NCI-H226 (cell line): ENCODE measurements at regions not wholly inside any gene's neighbourhood (a gene's known extent, or its start where the extent isn't known, plus 50 kb on each side); places are given as distances from the start of the nearest gene placed in this dataset.
A peak's percentile ranks its signal among the peaks of the same experiment; 100 is the strongest.

Experiments
- DNase-seq: peaks from one replicate; pipeline ENCODE4 v3.0.0-alpha.2; 2015

GRCh38 chr6:22078802-22079545 is 217.9 kb downstream of the PRL start:
- DNase-seq = no peak

- no peak for DNase-seq
Measured at GRCh38 chr6:22079783-22080182, 217.1 kb downstream of the PRL start.

- no peak for DNase-seq
Measured at GRCh38 chr6:22081709-22082108, 215.1 kb downstream of the PRL start.

- no peak for DNase-seq
Measured at GRCh38 chr6:22082218-22082617, 214.6 kb downstream of the PRL start.

GRCh38 chr6:22083119-22083518 is 213.7 kb downstream of the PRL start:
- DNase-seq = no peak

- no peak for DNase-seq
Measured at GRCh38 chr6:22087960-22088706, 208.7 kb downstream of the PRL start.

GRCh38 chr6:22091424-22091948 is 205.3 kb downstream of the PRL start:
- no peak for DNase-seq

- no peak for DNase-seq
Measured at GRCh38 chr6:22095836-22096235, 201.0 kb downstream of the PRL start.

- no peak for DNase-seq
Measured at GRCh38 chr6:22098601-22099031, 198.2 kb downstream of the PRL start.

GRCh38 chr6:22099231-22099630 is 197.6 kb downstream of the PRL start:
- no peak for DNase-seq

GRCh38 chr6:22099923-22100322 is 196.9 kb downstream of the PRL start:
- no peak for DNase-seq

GRCh38 chr6:22101163-22101562 is 195.7 kb downstream of the PRL start:
- DNase-seq = no peak

GRCh38 chr6:22102671-22103070 is 194.2 kb downstream of the PRL start:
- no peak for DNase-seq

- DNase-seq = no peak
Measured at GRCh38 chr6:22106451-22106850, 190.4 kb downstream of the PRL start.

GRCh38 chr6:22106961-22107360 is 189.9 kb downstream of the PRL start:
- no peak for DNase-seq

- no peak for DNase-seq
Measured at GRCh38 chr6:22108199-22108598, 188.6 kb downstream of the PRL start.

- DNase-seq = no peak
Measured at GRCh38 chr6:22110061-22110460, 186.8 kb downstream of the PRL start.

GRCh38 chr6:22112461-22112860 is 184.4 kb downstream of the PRL start:
- peak; percentile 74 for DNase-seq

- DNase-seq = peak; percentile 95
Measured at GRCh38 chr6:22113026-22113766, 183.6 kb downstream of the PRL start.

- no peak for DNase-seq
Measured at GRCh38 chr6:22115559-22115958, 181.3 kb downstream of the PRL start.

- DNase-seq = no peak
Measured at GRCh38 chr6:22117631-22118030, 179.2 kb downstream of the PRL start.

- DNase-seq = no peak
Measured at GRCh38 chr6:22119500-22119899, 177.3 kb downstream of the PRL start.

GRCh38 chr6:22124756-22125155 is 172.1 kb downstream of the PRL start:
- DNase-seq = no peak

- no peak for DNase-seq
Measured at GRCh38 chr6:22126910-22127309, 169.9 kb downstream of the PRL start.
